ENCODE measurements at regions not wholly inside any gene's neighbourhood (a gene's known extent, or its start where the extent isn't known, plus 50 kb on each side); places are given as distances from the start of the nearest gene placed in this dataset.

DNA sequence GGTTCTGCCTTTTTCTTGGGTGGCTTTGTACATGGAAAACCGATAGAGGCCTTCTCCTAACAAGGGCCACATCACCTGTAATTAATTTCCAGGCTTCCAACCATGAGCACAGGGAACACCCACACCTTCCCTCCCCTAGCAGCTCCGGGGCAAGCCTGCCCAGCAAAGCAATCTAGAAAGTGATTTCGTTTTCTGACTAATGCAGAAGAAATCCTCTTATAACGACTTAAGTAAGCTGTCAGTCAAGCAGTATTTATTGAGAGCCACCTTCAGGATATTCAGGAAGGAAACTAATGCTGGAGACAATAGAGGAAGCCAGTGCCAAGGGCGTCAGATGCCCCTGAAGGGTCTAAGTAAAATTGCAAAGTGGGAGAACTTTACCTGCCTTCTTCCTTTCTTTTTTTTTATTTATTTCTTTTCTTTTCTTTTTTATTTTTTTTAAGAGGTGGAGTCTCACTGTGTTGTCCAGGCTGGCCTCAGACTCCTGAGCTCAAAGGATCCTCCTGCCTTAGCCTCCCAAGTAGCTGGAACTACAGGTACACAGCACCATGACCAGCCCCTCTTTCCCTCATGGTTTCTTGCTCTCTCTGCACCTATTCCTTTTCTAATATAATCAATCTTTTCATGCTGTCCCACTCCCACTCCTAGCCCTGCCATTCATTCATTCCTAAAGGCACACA lies 67.5 kb upstream of the MBOAT1 start:
- TF ChIP-seq POLR2A (IDR thresholded peaks at IDR 0.05; ENCODE audit: low read depth, low read length) (no peak), POLR2AphosphoS5 (IDR thresholded peaks at IDR 0.05; ENCODE audit: low read depth, low read length) (no peak)
